SK-N-SH treated with all-trans-retinoic acid at 6 μM for 48 hours (cell line): ENCODE measurements at regions not wholly inside any gene's neighbourhood (a gene's known extent, or its start where the extent isn't known, plus 50 kb on each side); places are given as distances from the start of the nearest gene placed in this dataset.

ENCODE experiments used
- ARNTL ChIP-seq: fragments of 450-650 bp; formaldehyde crosslinking; IDR thresholded peaks from 2 replicates; pipeline ENCODE4 v1.5.0; 2020; ENCODE audit warnings: low read depth, mild to moderate bottlenecking, moderate library complexity, borderline replicate concordance
- RARB ChIP-seq: fragments of 250-450 bp; sonication (Bioruptor Pico); IDR thresholded peaks from 2 replicates; pipeline ENCODE4 v1.8.0; 2021; ENCODE audit warnings: mild to moderate bottlenecking, moderate library complexity
- ZC3H10 ChIP-seq: fragments of 250-450 bp; sonication (Bioruptor Pico); IDR thresholded peaks from 2 replicates; pipeline ENCODE4 v1.5.1; 2021; ENCODE audit warnings: mild to moderate bottlenecking, moderate library complexity
- ZNF565 ChIP-seq: fragments of 450-650 bp; formaldehyde crosslinking; conservative IDR thresholded peaks from 2 replicates; pipeline ENCODE4 v1.5.0; 2020; ENCODE audit warnings: low read depth, mild to moderate bottlenecking, moderate library complexity
- ZNF8 ChIP-seq: fragments of 450-650 bp; formaldehyde crosslinking; IDR thresholded peaks from 2 replicates; pipeline ENCODE4 v1.5.0; 2020; ENCODE audit warnings: mild to moderate bottlenecking, moderate library complexity
- TF ChIP-seq, protein P1 (sequence below): fragments of 250-450 bp; sonication (Bioruptor Pico); IDR thresholded peaks from 2 replicates; pipeline ENCODE4 v1.8.0; 2021; ENCODE audit warnings: low read depth, mild to moderate bottlenecking, moderate library complexity, borderline replicate concordance

DNA sequence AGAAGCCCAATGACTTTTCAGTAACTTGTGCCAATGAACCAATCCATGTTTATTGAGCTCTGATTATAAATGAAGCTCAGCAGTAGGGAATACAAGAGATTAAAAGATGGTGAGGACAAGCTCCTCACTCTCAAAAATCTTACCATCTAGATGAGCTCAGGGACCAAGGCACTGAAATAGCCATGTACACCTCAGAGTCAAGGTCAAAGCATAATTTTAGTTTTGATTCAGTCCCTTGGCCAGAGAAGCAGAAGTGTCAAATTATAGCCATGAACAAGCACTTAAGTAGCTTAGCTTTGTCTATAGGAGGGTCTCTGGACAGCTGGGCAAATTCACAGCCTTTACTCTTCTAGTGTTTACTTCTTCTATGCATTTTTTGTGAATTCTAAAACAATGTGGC lies 131.0 kb upstream of the DTNBP1 start:
- no peak for TF ChIP-seq ZNF565 (CRISPR knock-in tag)
- no peak for TF ChIP-seq ZC3H10
- TF ChIP-seq, protein P1, sequence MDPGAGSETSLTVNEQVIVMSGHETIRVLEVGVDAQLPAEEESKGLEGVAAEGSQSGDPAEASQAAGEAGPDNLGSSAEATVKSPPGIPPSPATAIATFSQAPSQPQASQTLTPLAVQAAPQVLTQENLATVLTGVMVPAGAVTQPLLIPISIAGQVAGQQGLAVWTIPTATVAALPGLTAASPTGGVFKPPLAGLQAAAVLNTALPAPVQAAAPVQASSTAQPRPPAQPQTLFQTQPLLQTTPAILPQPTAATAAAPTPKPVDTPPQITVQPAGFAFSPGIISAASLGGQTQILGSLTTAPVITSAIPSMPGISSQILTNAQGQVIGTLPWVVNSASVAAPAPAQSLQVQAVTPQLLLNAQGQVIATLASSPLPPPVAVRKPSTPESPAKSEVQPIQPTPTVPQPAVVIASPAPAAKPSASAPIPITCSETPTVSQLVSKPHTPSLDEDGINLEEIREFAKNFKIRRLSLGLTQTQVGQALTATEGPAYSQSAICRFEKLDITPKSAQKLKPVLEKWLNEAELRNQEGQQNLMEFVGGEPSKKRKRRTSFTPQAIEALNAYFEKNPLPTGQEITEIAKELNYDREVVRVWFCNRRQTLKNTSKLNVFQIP (CRISPR knock-in tag), result no peak
- TF ChIP-seq ZNF8 (CRISPR knock-in tag), result no peak
- no peak for TF ChIP-seq RARB (CRISPR knock-in tag)
- TF ChIP-seq ARNTL (CRISPR knock-in tag), result no peak
